ENCODE measurements at regions not wholly inside any gene's neighbourhood (a gene's known extent, or its start where the extent isn't known, plus 50 kb on each side); places are given as distances from the start of the nearest gene placed in this dataset.

- ChIA-PET POLR2A (no interaction called here), CTCF (ENCODE audit: low intra/inter-chr PET ratio, low total read pairs) (no interaction called here)
- Histone ChIP-seq H3K9me3 (ENCODE audit: low read length) (peaks cover 78% of the 10 kb centered on the region), H3K4me2 (ENCODE audit: low read depth, low read length) (no peak overlapping the region), H3K9ac (ENCODE audit: insufficient read depth, low read depth, low read length) (no peak overlapping the region), H3K27ac (ENCODE audit: extremely low read length, insufficient read depth, low read length) (no peak overlapping the region), H3K4me1 (ENCODE audit: insufficient read depth, low read length) (no peaks in the 10 kb centered on the region), H3K36me3 (replicated peaks in 1 of 2; ENCODE audit: control insufficient read depth in 1 of 2, insufficient read depth in 2 of 2, low read length in 2 of 2) (no peaks in the 10 kb centered on the region), H3K4me3 (replicated peaks in 1 of 3; ENCODE audit: insufficient read depth in 1 of 3, low read depth in 2 of 3, low read length in 3 of 3) (no peak overlapping the region), H3K79me2 (ENCODE audit: insufficient read depth, low read length) (no peaks in the 10 kb centered on the region), H2AFZ (ENCODE audit: low read length) (no peak overlapping the region), H4K20me1 (ENCODE audit: insufficient read depth, low read length) (no peaks in the 10 kb centered on the region), H3K27me3 (ENCODE audit: control insufficient read depth in 1 of 2, insufficient read depth in 2 of 2, low read length in 2 of 2) (no peaks in the 10 kb centered on the region)
- TF ChIP-seq, protein P1, sequence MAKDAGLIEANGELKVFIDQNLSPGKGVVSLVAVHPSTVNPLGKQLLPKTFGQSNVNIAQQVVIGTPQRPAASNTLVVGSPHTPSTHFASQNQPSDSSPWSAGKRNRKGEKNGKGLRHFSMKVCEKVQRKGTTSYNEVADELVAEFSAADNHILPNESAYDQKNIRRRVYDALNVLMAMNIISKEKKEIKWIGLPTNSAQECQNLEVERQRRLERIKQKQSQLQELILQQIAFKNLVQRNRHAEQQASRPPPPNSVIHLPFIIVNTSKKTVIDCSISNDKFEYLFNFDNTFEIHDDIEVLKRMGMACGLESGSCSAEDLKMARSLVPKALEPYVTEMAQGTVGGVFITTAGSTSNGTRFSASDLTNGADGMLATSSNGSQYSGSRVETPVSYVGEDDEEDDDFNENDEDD (CRISPR knock-in tag; IDR thresholded peaks at IDR 0.05; ENCODE audit: borderline replicate concordance) = no peak
- TF ChIP-seq ZNF512 (CRISPR knock-in tag; IDR thresholded peaks at IDR 0.05) (no peak), SAP130 (CRISPR knock-in tag; IDR thresholded peaks at IDR 0.05; ENCODE audit: low read depth) (no peak), ZNF883 (CRISPR knock-in tag; IDR thresholded peaks at IDR 0.05; ENCODE audit: not compliant biosample characterization) (no peak), THAP8 (CRISPR knock-in tag; IDR thresholded peaks at IDR 0.05; ENCODE audit: borderline replicate concordance) (no peak), CEBPZ (IDR thresholded peaks at IDR 0.05; ENCODE audit: low read length) (no peak)
- no peak for ATAC-seq
- in situ Hi-C loops (cut with HindIII; ENCODE audit: extremely low pct_ligation_motif_present, low pct_unique_long_range_greater_than_20kb) (no loop called here), intact Hi-C loops (cut with micrococcal nuclease; ENCODE audit: unreplicated experiment) (no loop called here)
- no peak for FAIRE-seq
- DNase-seq (ENCODE audit: low spot score) = no peak
- BruUV-seq (replicated peaks) = no TSS peak
- WGBS (ENCODE audit: low lambda C conversion rate) = 0% methylated on average over 5 of the region's 5 CpGs
Measured at GRCh38 chr5:8773046-8773615, 772.7 kb downstream of the SEMA5A start.
